HUES48 (cell line): ENCODE measurements at regions not wholly inside any gene's neighbourhood (a gene's known extent, or its start where the extent isn't known, plus 50 kb on each side); places are given as distances from the start of the nearest gene placed in this dataset.

Experiments
- H3K27ac ChIP-seq: one replicate; pipeline ENCODE4 v1.7.0; 2013; ENCODE audit warnings: low read depth, low read length, inconsistent platforms
- H3K27me3 ChIP-seq: 2 replicates; pipeline ENCODE4 v1.6.1; 2013; ENCODE audit warnings: mild to moderate bottlenecking, low read length; ENCODE audit not compliant: control insufficient read depth, insufficient read depth
- H3K36me3 ChIP-seq: 2 replicates; pipeline ENCODE4 v1.6.1; 2013; ENCODE audit warnings: low read length; ENCODE audit not compliant: control insufficient read depth, insufficient read depth
- H3K4me1 ChIP-seq: 2 replicates; pipeline ENCODE4 v1.6.1; 2013; ENCODE audit warnings: mild to moderate bottlenecking, low read length; ENCODE audit not compliant: control insufficient read depth, insufficient read depth
- H3K4me3 ChIP-seq: 2 replicates; pipeline ENCODE4 v1.5.1; 2013; ENCODE audit warnings: mild to moderate bottlenecking, low read depth, low read length
- H3K9ac ChIP-seq: 2 replicates; pipeline ENCODE4 v1.6.1; 2013; ENCODE audit warnings: mild to moderate bottlenecking, low read depth, low read length, moderate library complexity
- H3K9me3 ChIP-seq: 2 replicates; pipeline ENCODE4 v1.6.1; 2013; ENCODE audit warnings: low read length; ENCODE audit not compliant: control insufficient read depth, insufficient read depth

DNA sequence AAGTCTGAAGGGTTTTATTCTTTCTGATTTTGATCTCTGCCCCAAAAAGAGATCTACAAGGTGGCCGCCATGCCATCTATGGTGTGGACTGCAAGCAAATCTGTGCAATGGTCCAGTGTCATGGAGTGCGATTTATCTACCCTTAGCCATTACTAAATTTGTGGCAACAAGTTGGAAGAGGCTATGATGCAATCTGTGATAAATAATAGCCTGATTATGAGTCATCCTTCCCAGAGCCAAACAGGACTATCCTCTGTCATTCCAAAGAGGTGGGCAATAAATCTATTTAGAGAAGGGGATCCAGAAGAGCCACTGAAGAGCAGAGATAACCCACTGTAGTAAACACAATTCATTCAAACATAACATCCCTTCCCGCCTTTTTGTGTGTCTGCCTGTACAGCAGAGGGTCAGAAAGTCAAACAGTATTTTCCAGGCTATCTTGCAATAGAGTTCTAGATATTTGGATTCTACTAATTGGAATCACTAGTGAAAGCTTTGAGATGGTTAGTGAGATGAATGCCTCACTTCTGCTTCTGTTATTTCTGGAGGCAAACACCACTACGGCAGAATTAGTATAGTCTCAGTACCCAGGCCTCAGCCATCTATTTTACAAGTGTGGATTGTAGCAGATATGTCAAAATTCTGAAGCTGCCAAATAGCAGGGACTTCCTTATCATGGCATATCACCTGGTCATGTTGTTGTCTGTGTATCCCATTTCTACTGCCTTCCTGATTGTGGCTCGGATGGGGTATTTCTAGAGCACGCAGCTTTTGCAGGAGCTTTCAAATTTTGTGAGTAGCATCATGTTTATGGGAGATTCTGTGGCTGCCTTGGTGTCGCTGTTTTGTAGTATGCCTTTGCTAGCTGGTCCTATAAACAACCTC is 192.0 kb downstream of the SMIM20 start:
- Histone ChIP-seq H3K9ac (no peak overlapping the region), H3K9me3 (no peaks in the 10 kb centered on the region), H3K36me3 (no peaks in the 10 kb centered on the region), H3K27ac (no peak overlapping the region), H3K4me3 (no peak overlapping the region), H3K4me1 (no peaks in the 10 kb centered on the region), H3K27me3 (no peaks in the 10 kb centered on the region)

DNA sequence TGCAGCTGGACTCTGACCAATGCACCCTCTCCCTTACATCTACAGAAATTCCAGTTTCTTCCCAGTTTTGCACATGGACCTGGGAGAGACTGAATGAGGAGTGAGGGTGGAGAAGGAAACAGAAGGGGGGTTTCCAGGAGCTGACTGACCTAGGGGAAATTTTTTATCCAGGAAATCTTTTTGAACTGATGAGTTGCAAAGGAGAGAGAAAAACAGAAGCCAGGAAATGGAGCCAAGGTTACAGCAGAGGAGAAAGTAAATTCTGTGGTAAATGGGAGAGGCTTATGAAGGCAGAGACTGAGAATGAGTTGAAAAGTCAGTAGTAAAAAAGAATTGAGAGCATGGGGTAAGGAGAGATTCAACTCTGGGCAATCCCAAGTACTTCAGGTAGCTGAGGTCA is 192.8 kb downstream of the SMIM20 start:
- H3K27ac ChIP-seq = no peak overlapping the region
- no peaks in the 10 kb centered on the region for H3K9me3 ChIP-seq
- H3K4me3 ChIP-seq = no peak overlapping the region
- no peak overlapping the region for H3K9ac ChIP-seq
- H3K27me3 ChIP-seq = no peaks in the 10 kb centered on the region
- H3K36me3 ChIP-seq = no peaks in the 10 kb centered on the region
- no peaks in the 10 kb centered on the region for H3K4me1 ChIP-seq

DNA sequence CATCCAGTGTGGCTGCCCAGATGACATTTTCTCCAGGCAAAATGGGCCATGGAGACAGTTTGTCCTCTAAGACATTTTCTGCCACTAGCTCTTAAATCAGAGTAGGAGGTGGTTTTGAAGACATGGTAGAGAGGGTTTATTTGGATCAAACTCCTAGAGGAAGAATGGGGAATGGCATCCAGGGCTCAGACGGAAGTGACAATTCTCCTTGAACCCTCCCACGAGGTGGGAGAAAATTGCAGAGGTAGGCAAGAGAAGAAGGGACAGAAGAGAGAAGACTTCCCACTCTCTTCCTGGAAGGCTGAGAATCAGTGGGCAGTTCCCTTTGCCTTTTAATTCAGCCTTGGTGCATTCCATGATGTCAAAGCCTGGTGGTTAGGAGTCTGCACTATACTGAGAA is 194.0 kb downstream of the SMIM20 start:
- Histone ChIP-seq H3K36me3 (no peaks in the 10 kb centered on the region), H3K9me3 (peaks cover 8% of the 10 kb centered on the region), H3K27me3 (no peaks in the 10 kb centered on the region)

DNA sequence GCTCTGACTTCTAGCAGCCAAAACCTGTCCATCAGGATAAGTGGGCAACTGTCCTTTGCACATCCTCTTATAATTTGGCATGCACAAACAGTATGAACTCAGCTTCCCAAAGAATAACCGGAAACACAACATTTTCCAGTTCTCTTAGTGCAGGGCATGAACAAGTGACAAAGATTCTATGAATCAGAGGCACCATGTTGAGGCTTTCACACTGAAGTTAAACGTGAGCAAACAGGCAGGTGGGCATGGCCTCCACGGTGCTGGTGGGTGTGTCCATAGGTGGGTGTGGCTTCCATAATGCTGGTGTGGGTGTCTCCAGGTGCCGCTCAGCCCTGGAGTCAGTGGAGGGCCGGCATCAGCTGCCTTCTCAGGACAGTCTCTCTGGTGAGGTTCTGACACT is 196.5 kb downstream of the SMIM20 start:
- no peaks in the 10 kb centered on the region for H3K27me3 ChIP-seq
- H3K9ac ChIP-seq = no peak overlapping the region
- peaks cover 24% of the 10 kb centered on the region for H3K9me3 ChIP-seq
- no peak overlapping the region for H3K27ac ChIP-seq
- H3K4me1 ChIP-seq = no peaks in the 10 kb centered on the region
- no peak overlapping the region for H3K4me3 ChIP-seq
- H3K36me3 ChIP-seq = no peaks in the 10 kb centered on the region

More for the DNA sequence above, 194.0 kb downstream of the SMIM20 start:
- Histone ChIP-seq H3K27ac (no peak overlapping the region), H3K4me1 (no peaks in the 10 kb centered on the region), H3K9ac (no peak overlapping the region), H3K4me3 (no peak overlapping the region)

DNA sequence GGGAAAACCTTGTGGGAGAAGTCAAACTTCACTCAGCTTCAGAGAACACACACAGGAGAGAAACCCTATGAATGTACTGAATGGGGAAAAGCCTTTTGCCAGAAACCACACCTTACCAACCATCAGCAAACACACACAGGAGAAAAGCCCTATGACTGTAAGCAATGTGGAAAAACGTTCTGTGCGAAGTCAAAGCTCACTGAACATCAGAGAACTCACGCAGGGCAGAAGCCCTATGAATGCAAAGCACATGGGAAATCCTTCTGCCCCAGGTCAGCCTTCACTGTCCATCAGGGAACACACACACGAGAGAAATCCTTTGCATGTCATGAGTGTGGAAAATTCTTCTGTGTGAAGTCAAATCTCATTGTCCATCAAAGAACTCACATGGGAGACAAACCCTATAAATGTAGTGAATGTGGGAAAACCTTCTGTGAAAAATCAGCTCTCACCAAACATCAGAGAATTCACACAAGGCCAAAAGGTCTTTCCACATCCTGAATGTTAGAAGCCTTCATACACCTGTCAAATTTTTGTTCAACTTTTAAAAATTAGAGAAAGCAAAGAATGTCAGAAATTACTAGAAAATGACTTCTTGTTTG is 199.4 kb downstream of the SMIM20 start:
- peaks cover 24% of the 10 kb centered on the region for H3K9me3 ChIP-seq
- no peaks in the 10 kb centered on the region for H3K27me3 ChIP-seq
- H3K4me1 ChIP-seq = no peaks in the 10 kb centered on the region
- H3K9ac ChIP-seq = no peak overlapping the region
- H3K27ac ChIP-seq = no peak overlapping the region
- no peaks in the 10 kb centered on the region for H3K36me3 ChIP-seq
- H3K4me3 ChIP-seq = no peak overlapping the region

DNA sequence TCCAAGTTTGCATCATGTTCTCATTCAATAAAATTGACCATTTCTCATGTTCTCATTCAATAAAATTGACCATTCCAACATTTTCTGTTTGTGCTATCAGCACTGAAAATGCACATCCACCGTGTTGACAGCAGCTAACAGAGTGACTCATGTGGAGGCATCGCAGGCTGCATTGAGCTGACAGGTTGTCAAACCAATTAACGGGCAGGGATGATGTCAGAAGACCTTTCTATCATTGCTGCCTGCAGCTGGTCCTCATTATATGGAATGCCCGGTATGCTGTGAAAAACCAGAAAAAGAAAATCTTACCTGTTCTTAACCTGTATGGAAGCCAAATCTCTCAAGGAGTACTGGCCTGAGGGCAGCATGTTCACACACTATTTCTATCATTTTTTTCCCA is 202.0 kb downstream of the SMIM20 start:
- no peak overlapping the region for H3K27ac ChIP-seq

DNA sequence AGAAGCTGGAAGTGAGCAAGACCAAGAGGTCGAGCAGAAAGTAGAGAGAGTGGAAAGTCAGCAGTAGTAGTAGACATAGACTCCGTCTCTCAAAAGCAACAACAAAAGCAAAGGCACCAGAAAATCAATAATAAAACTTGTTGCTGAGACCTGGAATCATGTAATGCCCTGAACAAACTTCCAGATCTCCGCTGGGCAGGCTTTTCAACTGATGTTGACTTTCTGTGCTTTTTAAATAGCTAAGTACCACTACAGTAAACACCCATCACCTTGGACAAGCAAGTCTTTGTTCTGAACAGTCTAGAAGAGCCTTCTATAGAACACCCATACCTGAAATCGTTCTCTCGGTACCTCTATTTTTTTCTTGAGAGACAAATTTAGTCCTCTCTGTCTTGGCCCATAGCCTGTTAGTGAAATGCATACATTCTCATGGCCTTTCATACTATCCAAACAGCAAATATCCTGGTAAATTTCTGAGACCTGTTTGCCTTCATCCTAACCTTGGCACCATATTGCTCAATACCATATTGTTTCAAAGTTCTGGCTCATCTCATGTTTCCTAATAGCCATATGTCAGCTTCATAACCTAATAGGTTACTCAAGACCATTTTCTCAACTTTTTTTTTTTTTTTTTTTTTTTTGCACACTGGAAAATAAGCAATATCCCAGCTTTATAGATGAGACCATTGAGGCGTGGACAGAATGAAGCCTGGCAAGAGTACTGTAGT is 200.6 kb upstream of the RBPJ start:
- H3K9ac ChIP-seq = no peak overlapping the region
- no peak overlapping the region for H3K27ac ChIP-seq
- H3K9me3 ChIP-seq = no peaks in the 10 kb centered on the region
- H3K36me3 ChIP-seq = no peaks in the 10 kb centered on the region
- H3K4me3 ChIP-seq = no peak overlapping the region
- no peaks in the 10 kb centered on the region for H3K27me3 ChIP-seq
- no peaks in the 10 kb centered on the region for H3K4me1 ChIP-seq

More for the DNA sequence above, 202.0 kb downstream of the SMIM20 start:
- Histone ChIP-seq H3K9me3 (peaks cover 24% of the 10 kb centered on the region), H3K27me3 (no peaks in the 10 kb centered on the region), H3K9ac (no peak overlapping the region), H3K36me3 (no peaks in the 10 kb centered on the region), H3K4me3 (no peak overlapping the region), H3K4me1 (no peaks in the 10 kb centered on the region)

DNA sequence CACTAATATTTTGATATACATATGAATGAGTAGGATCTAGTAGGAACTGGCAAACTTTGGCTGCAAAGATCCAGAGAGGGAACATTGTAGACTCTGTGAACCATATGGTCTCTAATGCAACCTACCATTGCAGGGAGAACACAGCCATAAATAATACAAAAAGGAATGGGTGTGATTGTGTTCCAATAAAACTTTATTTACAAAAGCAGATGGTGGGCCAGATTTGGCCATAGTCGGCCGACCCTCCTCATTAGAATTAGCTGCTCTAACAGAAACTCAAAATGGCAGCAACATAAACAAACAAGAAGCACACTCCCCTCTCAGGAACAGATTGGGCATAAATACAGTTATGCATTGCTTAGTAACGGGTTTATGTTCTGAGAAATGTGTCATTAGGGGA is 198.1 kb upstream of the RBPJ start:
- no peaks in the 10 kb centered on the region for H3K4me1 ChIP-seq
- no peak overlapping the region for H3K27ac ChIP-seq
- no peaks in the 10 kb centered on the region for H3K9me3 ChIP-seq
- no peak overlapping the region for H3K4me3 ChIP-seq
- H3K27me3 ChIP-seq = no peaks in the 10 kb centered on the region
- H3K9ac ChIP-seq = no peak overlapping the region
- no peaks in the 10 kb centered on the region for H3K36me3 ChIP-seq

DNA sequence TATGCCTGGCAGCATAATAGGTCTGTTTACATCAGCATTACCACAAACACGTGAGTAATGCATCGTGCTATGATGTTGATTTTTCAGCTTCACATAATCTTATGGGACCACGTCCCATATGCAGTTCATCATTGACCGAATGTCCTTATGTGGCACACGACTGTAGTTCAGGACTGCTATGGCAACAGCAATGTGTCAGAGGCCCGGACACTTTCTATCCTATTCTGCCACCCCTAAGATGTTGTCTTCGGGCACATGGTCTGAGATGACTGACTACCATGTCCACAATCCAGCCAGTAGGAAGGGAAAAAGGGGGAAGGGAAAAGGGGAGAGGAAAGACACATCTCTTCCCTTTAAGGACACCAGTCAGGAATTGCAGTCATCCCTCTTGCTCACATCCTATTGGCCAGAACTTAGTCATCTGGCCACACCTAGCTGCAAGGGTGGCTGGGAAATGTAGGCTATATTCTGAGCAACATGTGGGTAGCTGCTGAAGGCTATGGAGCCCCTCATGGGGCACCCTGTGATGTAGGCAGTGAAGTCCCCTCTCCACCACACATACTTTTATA is 196.0 kb upstream of the RBPJ start:
- Histone ChIP-seq H3K4me1 (no peaks in the 10 kb centered on the region), H3K36me3 (no peaks in the 10 kb centered on the region), H3K9ac (no peak overlapping the region), H3K4me3 (no peak overlapping the region), H3K27me3 (no peaks in the 10 kb centered on the region), H3K9me3 (no peaks in the 10 kb centered on the region), H3K27ac (no peak overlapping the region)

DNA sequence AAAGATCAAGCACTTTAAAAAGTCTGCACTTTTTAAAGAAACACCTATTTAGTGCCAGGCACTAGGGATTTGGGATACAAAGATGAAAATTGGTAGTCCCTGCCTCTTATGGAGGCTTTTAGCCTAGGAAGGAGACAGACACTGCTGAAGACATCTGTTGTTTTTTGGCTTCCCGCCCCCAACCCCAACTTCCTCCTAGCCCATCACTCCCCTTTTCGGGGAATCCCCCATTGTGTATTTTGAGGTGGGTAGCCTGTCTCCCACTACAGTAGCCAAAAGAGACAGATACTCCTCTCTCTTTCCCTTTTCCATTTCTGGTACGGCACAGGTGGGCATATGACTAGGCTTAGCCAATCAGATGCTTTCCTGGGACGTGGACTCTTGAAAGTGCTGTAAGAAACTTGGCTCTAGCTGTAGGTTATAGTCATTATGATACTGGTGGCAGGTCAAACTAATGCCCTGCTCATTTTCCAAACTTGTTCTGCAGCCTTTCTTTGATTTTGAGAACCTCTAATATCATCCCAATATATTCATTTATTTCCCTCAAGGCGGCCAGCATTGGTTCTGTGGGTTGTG is 194.6 kb upstream of the RBPJ start:
- H3K36me3 ChIP-seq = no peaks in the 10 kb centered on the region
- H3K4me3 ChIP-seq = no peak overlapping the region
- no peaks in the 10 kb centered on the region for H3K27me3 ChIP-seq
- no peak overlapping the region for H3K9ac ChIP-seq
- H3K27ac ChIP-seq = no peak overlapping the region
- H3K4me1 ChIP-seq = no peaks in the 10 kb centered on the region
- H3K9me3 ChIP-seq = no peaks in the 10 kb centered on the region
